HG02623 (cell line): ENCODE measurements at regions not wholly inside any gene's neighbourhood (a gene's known extent, or its start where the extent isn't known, plus 50 kb on each side); places are given as distances from the start of the nearest gene placed in this dataset.

ENCODE experiments used
- ATAC-seq: cut with Tn5 transposase; IDR thresholded peaks from one replicate; pipeline ENCODE4 v1.9.1; 2021; ENCODE audit warnings: moderate library complexity; ENCODE audit not compliant: unreplicated experiment

DNA sequence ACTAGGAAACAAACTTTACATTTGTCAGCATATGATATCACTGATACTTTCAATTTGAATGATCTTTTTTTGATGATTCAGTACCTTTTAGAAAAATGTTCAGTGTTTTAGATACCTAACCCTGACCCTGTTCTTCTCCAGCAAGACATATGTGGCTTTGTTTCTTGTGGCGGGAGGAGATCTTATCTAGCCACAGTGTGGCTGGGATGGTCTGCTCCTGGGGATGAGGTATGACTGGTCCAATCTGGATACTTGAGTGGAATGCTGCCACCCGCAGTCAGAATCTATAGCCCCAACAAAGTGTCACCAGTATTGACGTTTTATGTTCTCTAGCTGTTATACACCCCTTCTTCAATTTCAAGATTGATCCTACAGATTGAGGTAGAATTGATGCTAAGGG, 439.0 kb upstream of the GOLIM4 start:
- no peak for ATAC-seq

DNA sequence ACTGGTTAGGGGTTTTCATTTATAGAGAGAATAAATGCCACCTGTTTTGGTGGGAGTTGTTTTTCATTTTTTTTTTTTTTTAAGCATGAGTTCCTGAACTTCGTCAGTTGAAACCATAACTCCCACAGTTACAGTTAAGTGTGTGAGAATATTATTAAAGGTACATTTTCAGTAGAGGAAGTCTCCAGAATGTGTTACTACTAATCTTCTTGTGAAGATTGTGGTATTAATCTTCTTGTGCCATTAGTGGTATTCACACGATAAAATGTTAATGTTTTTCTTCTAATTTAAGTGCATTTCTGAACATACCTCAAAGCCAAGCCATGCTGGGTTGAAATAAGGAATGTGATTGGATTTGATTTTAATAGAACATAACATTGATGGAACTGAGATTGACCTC, 437.9 kb upstream of the GOLIM4 start:
- no peak for ATAC-seq

DNA sequence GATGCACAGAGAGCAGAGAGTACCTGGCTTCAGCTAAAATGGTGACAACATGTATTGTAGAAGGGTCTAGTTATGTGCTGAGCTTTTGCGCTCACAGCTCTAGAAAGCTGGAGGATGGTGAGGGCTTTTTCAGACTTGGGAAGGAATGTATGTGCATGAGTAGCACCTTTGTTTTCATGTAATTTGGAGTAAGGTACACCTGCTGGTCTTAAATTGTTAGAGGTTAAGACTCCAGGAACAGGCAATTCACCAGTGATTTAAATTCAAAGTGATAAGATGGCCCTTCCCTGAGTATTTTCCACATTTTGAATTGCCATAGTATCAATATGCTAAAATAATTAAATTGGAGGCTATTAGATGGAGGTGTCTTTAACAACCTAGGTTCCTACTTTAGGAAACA, 436.4 kb upstream of the GOLIM4 start:
- ATAC-seq: no peak

DNA sequence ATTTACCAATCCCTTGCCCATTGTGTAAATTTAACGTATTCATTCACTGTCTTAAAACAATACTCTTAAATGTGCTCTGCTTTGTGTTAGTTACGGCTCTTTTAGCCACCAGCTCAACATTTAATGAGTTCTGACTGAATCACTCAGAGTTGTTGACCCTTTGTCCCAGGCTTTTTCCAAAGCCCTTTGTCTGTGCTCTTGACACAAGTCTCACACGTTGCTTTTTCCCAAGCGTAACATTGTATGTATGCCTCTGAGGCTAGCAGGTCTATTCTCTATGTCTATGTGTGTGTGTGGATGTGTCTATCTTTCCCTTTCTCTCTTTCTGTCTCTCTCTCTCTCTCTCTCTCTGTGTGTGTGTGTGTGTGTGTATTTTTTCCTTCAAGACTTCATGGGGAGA, 435.4 kb upstream of the GOLIM4 start:
- no peak for ATAC-seq

- no peak for ATAC-seq
These were observed 428.4 kb upstream of the GOLIM4 start for GRCh38 chr3:168524129-168524528.

DNA sequence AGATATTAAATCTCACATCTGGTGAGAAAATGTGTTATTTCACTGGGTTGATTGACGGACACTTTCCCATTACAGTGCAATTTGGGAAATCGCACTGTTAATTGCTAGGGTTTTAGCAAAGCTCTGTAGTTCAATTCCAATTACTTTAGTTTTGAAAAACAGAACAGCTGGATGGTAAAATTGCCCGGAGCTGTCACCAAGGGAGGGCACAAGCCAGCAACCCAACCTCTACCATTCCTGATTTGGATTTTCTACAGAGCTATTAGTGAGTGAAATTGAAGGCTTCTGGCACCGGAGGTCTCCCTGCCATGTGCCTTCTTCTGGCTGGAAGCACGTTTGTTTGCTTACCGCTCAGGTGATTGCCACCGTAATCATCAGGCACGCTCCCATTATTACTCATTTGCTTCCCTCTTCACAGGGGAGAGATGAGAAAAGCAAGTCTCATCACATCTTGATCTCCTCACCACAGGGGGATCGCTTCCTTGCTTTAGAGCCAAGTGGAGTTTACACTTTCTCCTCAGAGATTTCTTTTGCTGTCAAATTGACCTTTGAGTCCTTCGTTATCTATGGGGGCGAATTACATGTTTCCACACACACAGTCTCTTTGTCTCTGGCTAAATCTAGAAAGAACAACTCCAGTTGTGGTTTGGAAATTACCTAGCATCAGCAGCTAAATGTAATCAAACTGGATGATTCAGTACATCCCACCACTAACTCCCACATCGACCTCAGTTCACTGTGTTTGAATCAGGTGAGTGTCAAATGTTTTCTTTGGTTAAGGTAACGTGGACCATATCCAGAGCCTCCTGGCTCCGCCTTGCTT, 421.7 kb upstream of the GOLIM4 start:
- no peak for ATAC-seq

GRCh38 chr3:168514252-168514651, 418.5 kb upstream of the GOLIM4 start:
- ATAC-seq: no peak

DNA sequence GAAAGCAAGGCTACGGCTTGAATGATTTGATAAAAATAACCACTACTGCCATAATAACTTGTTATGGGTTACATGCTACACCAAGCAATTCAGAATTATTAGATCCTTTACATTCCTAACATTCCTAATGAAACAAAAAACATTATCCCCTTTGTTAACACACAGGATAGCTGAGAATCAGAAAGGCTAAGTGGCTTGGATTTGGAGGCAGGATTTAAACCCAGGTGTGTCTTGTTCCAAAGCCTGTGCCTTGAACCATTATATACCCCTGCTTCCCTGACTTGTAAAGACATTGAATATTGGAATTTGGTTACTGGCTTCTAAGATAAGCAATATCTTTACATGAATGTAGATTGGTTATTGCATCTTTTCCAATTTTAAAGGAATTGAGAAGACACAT, 417.1 kb upstream of the GOLIM4 start:
- no peak for ATAC-seq

DNA sequence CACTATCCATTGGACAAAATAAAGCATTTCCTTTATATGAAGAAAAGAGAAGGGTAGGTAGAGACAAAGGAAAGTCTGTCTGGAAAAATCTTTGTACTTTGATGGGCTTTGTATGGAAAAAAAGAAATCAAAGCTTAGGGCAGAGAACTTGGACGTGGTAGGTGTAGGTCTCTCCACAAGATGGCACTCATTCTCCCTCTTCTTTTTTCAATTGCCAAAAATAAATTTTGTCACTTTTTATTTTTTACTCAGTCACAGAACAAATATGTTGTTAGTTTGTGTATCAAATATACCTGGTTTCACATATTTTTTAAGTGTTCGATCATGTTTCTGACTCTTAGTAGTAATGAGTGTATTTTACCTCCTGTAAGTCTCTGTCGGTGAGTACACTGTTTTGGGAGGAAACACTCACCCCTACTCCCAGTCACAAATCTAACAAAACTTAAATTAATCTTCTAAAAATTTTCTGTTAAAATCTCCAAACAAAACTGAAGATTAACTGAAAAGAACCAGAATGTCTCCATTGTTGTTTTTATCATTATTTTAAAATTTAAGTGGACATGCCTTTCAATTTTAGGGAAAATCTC, 415.8 kb upstream of the GOLIM4 start:
- ATAC-seq: no peak

GRCh38 chr3:168506589-168506988, 410.9 kb upstream of the GOLIM4 start:
- ATAC-seq: no peak

- ATAC-seq: no peak
These were observed 405.8 kb upstream of the GOLIM4 start for GRCh38 chr3:168501570-168501969.

DNA sequence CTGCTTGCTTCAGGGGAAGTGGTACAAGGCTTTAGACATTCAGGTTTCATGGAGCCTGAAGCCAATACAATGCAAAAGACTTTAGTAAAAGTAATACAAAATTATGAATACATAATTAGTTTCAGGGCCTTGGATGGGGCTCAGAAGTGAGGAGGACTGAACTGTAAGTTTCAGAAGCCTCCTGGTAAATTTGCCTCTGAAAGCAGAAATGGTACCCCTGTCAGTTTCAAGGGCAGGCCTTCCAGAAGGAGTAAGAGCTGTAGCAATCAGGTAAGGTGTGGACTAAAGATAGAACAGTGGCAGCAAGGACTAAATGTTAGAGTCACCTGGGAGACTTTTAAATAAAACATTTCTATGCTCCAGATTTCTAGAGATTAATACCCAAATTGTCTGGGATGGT, 402.5 kb upstream of the GOLIM4 start:
- ATAC-seq: no peak

- no peak for ATAC-seq
These were observed 402.0 kb upstream of the GOLIM4 start for GRCh38 chr3:168497741-168498140.

GRCh38 chr3:168497183-168497582, 401.5 kb upstream of the GOLIM4 start:
- ATAC-seq: no peak

DNA sequence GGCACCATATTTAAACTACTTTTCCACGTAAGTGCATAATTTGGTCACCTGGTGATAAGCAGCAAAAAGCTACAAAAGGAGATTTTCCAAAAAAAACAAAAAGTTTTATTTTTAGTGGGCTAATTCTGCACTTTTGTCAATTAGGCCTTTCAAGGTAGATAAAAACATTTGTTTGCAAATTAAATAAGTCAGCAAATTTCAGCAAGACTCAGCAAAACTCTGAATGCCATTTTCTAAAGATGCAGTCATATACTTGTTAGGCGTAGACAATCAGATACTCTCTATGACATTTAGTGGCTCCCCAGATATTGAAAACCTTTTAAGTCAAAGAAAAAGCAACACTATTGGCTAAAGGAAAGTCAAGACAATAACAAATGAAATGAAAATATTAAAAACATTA, 400.2 kb upstream of the GOLIM4 start:
- ATAC-seq: no peak

- no peak for ATAC-seq
These were observed 399.5 kb upstream of the GOLIM4 start for GRCh38 chr3:168495270-168495669.

GRCh38 chr3:168493412-168494205, 397.9 kb upstream of the GOLIM4 start:
- no peak for ATAC-seq

- ATAC-seq: no peak
These were observed 395.3 kb upstream of the GOLIM4 start for GRCh38 chr3:168490981-168491380.

DNA sequence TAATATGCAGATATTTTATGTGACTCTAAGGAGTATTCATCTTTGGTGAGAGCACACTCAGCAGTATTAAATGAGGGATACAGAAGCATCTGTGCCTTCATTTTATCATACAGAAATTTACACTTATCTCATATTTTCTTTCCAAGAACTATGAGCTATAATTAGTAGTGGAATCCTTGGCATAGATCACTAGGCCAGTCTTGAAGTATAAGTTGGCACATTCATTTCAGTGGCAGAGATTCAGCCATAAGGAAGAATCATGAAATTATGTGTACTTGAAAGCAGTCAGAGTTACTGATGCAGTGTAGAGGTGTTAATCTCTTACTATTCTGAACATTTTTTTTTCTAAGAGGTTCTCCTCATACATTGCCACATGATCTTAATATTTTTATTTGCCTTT, 393.6 kb upstream of the GOLIM4 start:
- no peak for ATAC-seq

- no peak for ATAC-seq
These were observed 390.2 kb upstream of the GOLIM4 start for GRCh38 chr3:168485936-168486335.

DNA sequence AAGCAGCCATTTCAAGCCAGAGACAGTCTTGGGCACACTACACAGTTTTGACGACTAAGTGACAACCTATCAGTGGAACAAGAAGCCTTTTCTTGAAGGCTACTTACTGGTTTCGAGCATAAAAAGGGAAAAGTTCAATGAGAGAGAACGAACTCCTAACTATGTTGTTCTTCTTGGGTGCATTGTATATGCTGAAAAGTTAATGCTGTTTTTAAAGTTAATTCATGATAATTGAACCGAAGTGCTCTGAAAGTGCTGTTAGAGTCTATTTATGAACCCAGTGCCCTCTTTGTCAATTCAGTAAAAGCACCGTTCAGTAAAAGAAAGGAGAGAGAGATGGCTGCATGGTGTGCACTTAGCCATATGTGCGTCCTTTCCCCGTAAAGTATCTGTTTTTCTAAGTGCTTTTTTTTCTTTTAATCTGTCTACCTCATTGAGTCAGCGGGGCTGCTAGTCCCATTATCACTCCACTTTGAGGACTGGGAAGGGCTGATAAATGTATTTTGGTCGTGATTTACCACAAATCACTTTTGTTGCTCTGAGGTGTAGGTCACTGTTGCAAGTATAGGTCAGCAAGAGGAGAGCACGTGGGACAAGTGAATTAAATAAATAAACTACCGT, 380.7 kb upstream of the GOLIM4 start:
- no peak for ATAC-seq

DNA sequence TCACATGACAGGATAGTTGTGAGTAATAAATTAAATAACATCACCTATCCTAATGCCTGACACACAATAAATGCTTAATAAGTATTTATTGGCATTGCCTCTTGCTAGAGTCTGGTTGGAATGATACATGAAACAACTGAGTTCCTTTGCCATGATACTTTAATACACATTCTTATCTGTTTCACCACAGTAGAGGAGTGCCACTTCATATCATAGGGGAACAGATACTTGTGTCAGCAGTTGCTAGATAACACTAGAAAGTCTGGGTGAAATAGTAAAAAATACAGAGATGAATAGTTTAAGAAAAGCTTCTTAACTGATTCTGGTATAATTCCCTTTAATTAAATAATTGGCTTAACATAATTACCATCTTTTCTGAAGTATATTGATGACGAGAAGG, 380.0 kb upstream of the GOLIM4 start:
- no peak for ATAC-seq
